OCI-LY7 (cell line): ENCODE measurements at regions not wholly inside any gene's neighbourhood (a gene's known extent, or its start where the extent isn't known, plus 50 kb on each side); places are given as distances from the start of the nearest gene placed in this dataset.

Experiments
- BruUV-seq: library from RNA; stranded (reverse); fragments of 400-500 nt; replicated peaks from 2 replicates; lab custom pipeline; 2021; lab: Mats Ljungman, UMichigan
- CTCF ChIA-PET: fragments of 300-600 bp; sonication (Branson Sonifier 250); formaldehyde crosslinking; loops from one replicate; lab custom pipeline; 2022; ENCODE audit warnings: antibody characterized with exemption; ENCODE audit not compliant: unreplicated experiment; lab: Charles Lee
- POLR2A ChIA-PET: fragments of 300-600 bp; sonication (Branson Sonifier 250); formaldehyde crosslinking; loops from one replicate; lab custom pipeline; 2022; ENCODE audit warnings: antibody characterized with exemption; lab: Charles Lee
- DNase-seq: peaks from one replicate; pipeline ENCODE4 v3.0.0-alpha.2; 2015; ENCODE audit warnings: low spot score
- H2AFZ ChIP-seq: fragments of 200-600 bp; sonication (generic), shearing (Covaris generic); 2 replicates; pipeline ENCODE4 v1.6.1; 2014; ENCODE audit warnings: mild to moderate bottlenecking, antibody characterized with exemption, low read length, moderate library complexity
- H3K27ac ChIP-seq: fragments of 200-600 bp; sonication (generic); 2 replicates; pipeline ENCODE4 v1.5.1; 2014; ENCODE audit warnings: mixed run types, low read depth, mild to moderate bottlenecking, moderate library complexity, low read length, inconsistent platforms; ENCODE audit not compliant: poor library complexity, severe bottlenecking
- H3K36me3 ChIP-seq: fragments of 200-600 bp; sonication (generic); 2 replicates; pipeline ENCODE4 v1.6.1; 2014; ENCODE audit warnings: mild to moderate bottlenecking, antibody characterized with exemption, low read length, moderate library complexity, mixed read lengths; ENCODE audit not compliant: insufficient read depth
- H3K4me1 ChIP-seq: fragments of 200-600 bp; sonication (generic); 2 replicates; pipeline ENCODE4 v1.5.1; 2014; ENCODE audit warnings: mild to moderate bottlenecking, low read length; ENCODE audit not compliant: insufficient read depth, poor library complexity, severe bottlenecking
- H3K4me2 ChIP-seq: fragments of 200-600 bp; sonication (generic); 2 replicates; pipeline ENCODE4 v1.6.1; 2014; ENCODE audit warnings: mild to moderate bottlenecking, low read length
- H3K4me3 ChIP-seq: fragments of 200-600 bp; sonication (generic); 2 replicates; pipeline ENCODE4 v1.5.1; 2014; ENCODE audit warnings: mild to moderate bottlenecking, low read depth, low read length; ENCODE audit not compliant: poor library complexity, severe bottlenecking
- H3K79me2 ChIP-seq: fragments of 200-600 bp; sonication (generic); 2 replicates; pipeline ENCODE4 v1.6.1; 2016; ENCODE audit warnings: low read depth, mild to moderate bottlenecking, low read length, moderate library complexity, mixed read lengths; ENCODE audit not compliant: insufficient read depth
- H3K9me2 ChIP-seq: fragments of 200-600 bp; sonication (generic); 2 replicates; pipeline ENCODE4 v1.6.1; 2016; ENCODE audit warnings: mild to moderate bottlenecking, low read length, mixed read lengths; ENCODE audit not compliant: insufficient read depth
- H3K9me3 ChIP-seq: fragments of 200-600 bp; sonication (generic); 2 replicates; pipeline ENCODE4 v1.6.1; 2014; ENCODE audit warnings: mild to moderate bottlenecking, mixed run types, low read length, mixed read lengths
- H4K20me1 ChIP-seq: fragments of 200-600 bp; sonication (generic); 2 replicates; pipeline ENCODE4 v1.6.1; 2014; ENCODE audit warnings: mild to moderate bottlenecking, antibody characterized with exemption, low read length, moderate library complexity, mixed read lengths; ENCODE audit not compliant: insufficient read depth
- CTCF ChIP-seq: fragments of 200-600 bp; sonication (generic); conservative IDR thresholded peaks from 2 replicates; pipeline ENCODE4 v1.5.1; 2014; ENCODE audit warnings: mild to moderate bottlenecking, antibody characterized with exemption, low read length, moderate library complexity, mixed read lengths
- EZH2phosphoT487 ChIP-seq: fragments of 200-600 bp; sonication (generic); IDR thresholded peaks from 2 replicates; pipeline ENCODE4 v1.6.1; 2018; ENCODE audit warnings: low read depth, borderline replicate concordance, mild to moderate bottlenecking, mixed run types, antibody characterized with exemption, low read length, moderate library complexity, mixed read lengths
- intact Hi-C: fragments of 100-400 bp; cut with micrococcal nuclease; formaldehyde crosslinking; loops from one replicate; pipeline ENCODE4 v1.10.0; 2022; ENCODE audit not compliant: unreplicated experiment

DNA sequence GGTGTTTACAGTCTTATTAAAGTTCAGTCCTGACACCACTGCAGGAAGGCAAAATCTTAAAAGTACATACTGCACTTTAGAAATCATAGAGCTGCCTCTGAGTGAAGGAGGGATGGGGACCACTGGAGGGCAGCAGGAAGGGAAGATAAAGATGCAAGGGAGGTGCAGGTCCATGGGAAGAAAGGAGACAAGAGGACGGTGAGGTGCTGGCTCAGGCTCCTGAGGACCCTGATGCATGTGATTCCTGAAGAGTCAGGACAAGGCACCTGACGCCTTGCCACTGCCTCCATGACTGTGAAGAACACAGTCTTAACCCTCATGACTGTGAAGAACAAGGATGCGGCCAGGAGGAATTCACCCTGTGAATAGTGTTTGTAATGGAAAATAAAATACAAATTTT is 116.2 kb upstream of the NPAS2 start:
- H3K9me2 ChIP-seq = no peaks in the 10 kb centered on the region
- H3K36me3 ChIP-seq = no peaks in the 10 kb centered on the region
- no peak overlapping the region for H3K27ac ChIP-seq
- no peaks in the 10 kb centered on the region for H3K9me3 ChIP-seq
- TF ChIP-seq EZH2phosphoT487 (no peak), CTCF (no peak)
- BruUV-seq = no TSS peak
- DNase-seq = no peak
- H4K20me1 ChIP-seq = no peaks in the 10 kb centered on the region
- no peak overlapping the region for H3K4me2 ChIP-seq
- H3K4me1 ChIP-seq = no peaks in the 10 kb centered on the region
- H3K4me3 ChIP-seq = no peak overlapping the region
- CTCF ChIA-PET = no interaction called here
- no peaks in the 10 kb centered on the region for H3K79me2 ChIP-seq
- no peak overlapping the region for H2AFZ ChIP-seq
- intact Hi-C loops = no loop called here
- POLR2A ChIA-PET = no interaction called here

- no peak overlapping the region for H3K27ac ChIP-seq
- intact Hi-C loops = no loop called here
- no peaks in the 10 kb centered on the region for H3K79me2 ChIP-seq
- TF ChIP-seq CTCF (no peak), EZH2phosphoT487 (no peak)
- H3K36me3 ChIP-seq = no peaks in the 10 kb centered on the region
- H3K4me3 ChIP-seq = no peak overlapping the region
- CTCF ChIA-PET = no interaction called here
- no peak overlapping the region for H2AFZ ChIP-seq
- no peaks in the 10 kb centered on the region for H3K4me1 ChIP-seq
- H3K9me2 ChIP-seq = no peaks in the 10 kb centered on the region
- H3K4me2 ChIP-seq = no peak overlapping the region
- POLR2A ChIA-PET = no interaction called here
- no peaks in the 10 kb centered on the region for H3K9me3 ChIP-seq
- no peak for DNase-seq
- no TSS peak for BruUV-seq
- H4K20me1 ChIP-seq = no peaks in the 10 kb centered on the region
Observed at GRCh38 chr2:100704156-100704555, 115.8 kb upstream of the NPAS2 start.

GRCh38 chr2:100704711-100705110 is 115.2 kb upstream of the NPAS2 start:
- no peak overlapping the region for H3K27ac ChIP-seq
- DNase-seq = no peak
- H4K20me1 ChIP-seq = no peaks in the 10 kb centered on the region
- ChIA-PET CTCF (interaction anchor here (0.6 kb wide), 1 partner anchor 1516 kb away, joined by 3 read pairs; no protein-coding TSS in a partner anchor), POLR2A (no interaction called here)
- no peak overlapping the region for H3K4me3 ChIP-seq
- TF ChIP-seq CTCF (no peak), EZH2phosphoT487 (no peak)
- H3K36me3 ChIP-seq = no peaks in the 10 kb centered on the region
- H3K79me2 ChIP-seq = no peaks in the 10 kb centered on the region
- intact Hi-C loops = no loop called here
- no peaks in the 10 kb centered on the region for H3K9me2 ChIP-seq
- H3K4me1 ChIP-seq = no peaks in the 10 kb centered on the region
- no TSS peak for BruUV-seq
- H3K4me2 ChIP-seq = no peak overlapping the region
- no peak overlapping the region for H2AFZ ChIP-seq
- H3K9me3 ChIP-seq = no peaks in the 10 kb centered on the region
